ENCODE measurements at regions not wholly inside any gene's neighbourhood (a gene's known extent, or its start where the extent isn't known, plus 50 kb on each side); places are given as distances from the start of the nearest gene placed in this dataset.

DNA sequence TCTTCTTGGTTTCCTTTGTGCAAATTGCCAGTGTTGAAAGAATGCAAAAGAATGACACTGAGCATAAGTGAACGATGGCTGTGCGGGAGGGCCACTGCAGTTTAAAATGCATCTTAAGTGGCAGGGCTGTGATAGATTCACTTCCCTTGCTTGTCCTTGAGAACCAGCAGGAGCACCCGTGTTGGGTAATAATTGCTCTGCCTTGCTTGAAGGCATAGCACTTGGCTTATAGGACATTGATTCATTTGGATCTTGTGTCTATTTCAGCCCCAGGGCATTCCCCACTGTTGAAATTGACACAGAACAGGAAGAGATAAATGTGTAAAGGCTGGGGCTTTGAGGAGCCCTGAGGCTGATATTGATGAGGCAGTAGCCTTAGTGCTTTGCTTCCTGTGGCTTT lies 1003.7 kb upstream of the GYPC start:
- H3K4me2 ChIP-seq (ENCODE audit: low read depth, low read length) = no peak overlapping the region
- H3K9me1 ChIP-seq (ENCODE audit: insufficient read depth, low read length) = no peaks in the 10 kb centered on the region
- H3K23ac ChIP-seq (ENCODE audit: low read depth, low read length) = no peak overlapping the region
- H2AK5ac ChIP-seq (ENCODE audit: low read depth, low read length) = no peak overlapping the region
- ChIA-PET CTCF (no interaction called here), POLR2A (ENCODE audit: unreplicated experiment) (no interaction called here)
- peaks cover 7% of the 10 kb centered on the region for H3K9me3 ChIP-seq (ENCODE audit: control insufficient read depth, insufficient read depth, low read length)
- H4K91ac ChIP-seq (ENCODE audit: insufficient read depth, low read depth, low read length) = no peak overlapping the region
- H3K27ac ChIP-seq (ENCODE audit: insufficient read depth, low read length) = no peak overlapping the region
- no peak overlapping the region for H3K4ac ChIP-seq (ENCODE audit: low read depth, low read length)
- H3K27me3 ChIP-seq (ENCODE audit: control insufficient read depth, insufficient read depth, low read length) = no peaks in the 10 kb centered on the region
- dilution Hi-C loops (cut with HindIII; ENCODE audit: low sequenced_read_pairs, unreplicated experiment) (no loop called here), in situ Hi-C loops (cut with MboI; ENCODE audit: low sequenced_read_pairs) (no loop called here), intact Hi-C loops (cut with micrococcal nuclease) (no loop called here)
- no peaks in the 10 kb centered on the region for H3K36me3 ChIP-seq (ENCODE audit: control insufficient read depth, insufficient read depth, low read length)
- H2AK9ac ChIP-seq (replicated peaks; ENCODE audit: low read depth, low read length, poor library complexity) = no peak overlapping the region
- no peak overlapping the region for H2AFZ ChIP-seq (replicated peaks; ENCODE audit: low read length, poor library complexity)
- no peak overlapping the region for H3K18ac ChIP-seq (ENCODE audit: low read depth, low read length)
- H3K4me3 ChIP-seq (ENCODE audit: insufficient read depth, low read depth, low read length) = no peak overlapping the region
- TF ChIP-seq CHD1 (IDR thresholded peaks at IDR 0.05; ENCODE audit: low read depth, low read length) (no peak), NFE2L2 (IDR thresholded peaks at IDR 0.05; ENCODE audit: low read depth, low read length) (no peak), MAZ (IDR thresholded peaks at IDR 0.05; ENCODE audit: borderline replicate concordance, low read depth, low read length) (no peak), CEBPB (IDR thresholded peaks at IDR 0.05; ENCODE audit: low read depth, low read length) (no peak), SMC3 (IDR thresholded peaks at IDR 0.05; ENCODE audit: low read depth, low read length) (no peak), POLR2A (IDR thresholded peaks at IDR 0.05; ENCODE audit: low read depth, low read length) (no peak), FOS (IDR thresholded peaks at IDR 0.05; ENCODE audit: low read depth, low read length) (no peak), RCOR1 (IDR thresholded peaks at IDR 0.05; ENCODE audit: insufficient replicate concordance, low read length) (no peak), RAD21 (IDR thresholded peaks at IDR 0.05; ENCODE audit: low read length) (no peak), MAFK (IDR thresholded peaks at IDR 0.05; ENCODE audit: low read depth, low read length) (no peak), BHLHE40 (IDR thresholded peaks at IDR 0.05; ENCODE audit: low read depth, low read length) (no peak), RFX5 (IDR thresholded peaks at IDR 0.05; ENCODE audit: low read depth, low read length) (no peak)
- TF ChIP-seq, protein P1, sequence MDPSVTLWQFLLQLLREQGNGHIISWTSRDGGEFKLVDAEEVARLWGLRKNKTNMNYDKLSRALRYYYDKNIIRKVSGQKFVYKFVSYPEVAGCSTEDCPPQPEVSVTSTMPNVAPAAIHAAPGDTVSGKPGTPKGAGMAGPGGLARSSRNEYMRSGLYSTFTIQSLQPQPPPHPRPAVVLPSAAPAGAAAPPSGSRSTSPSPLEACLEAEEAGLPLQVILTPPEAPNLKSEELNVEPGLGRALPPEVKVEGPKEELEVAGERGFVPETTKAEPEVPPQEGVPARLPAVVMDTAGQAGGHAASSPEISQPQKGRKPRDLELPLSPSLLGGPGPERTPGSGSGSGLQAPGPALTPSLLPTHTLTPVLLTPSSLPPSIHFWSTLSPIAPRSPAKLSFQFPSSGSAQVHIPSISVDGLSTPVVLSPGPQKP (IDR thresholded peaks at IDR 0.05; ENCODE audit: borderline replicate concordance, low read depth, low read length) = no peak
- TF ChIP-seq, protein P2, sequence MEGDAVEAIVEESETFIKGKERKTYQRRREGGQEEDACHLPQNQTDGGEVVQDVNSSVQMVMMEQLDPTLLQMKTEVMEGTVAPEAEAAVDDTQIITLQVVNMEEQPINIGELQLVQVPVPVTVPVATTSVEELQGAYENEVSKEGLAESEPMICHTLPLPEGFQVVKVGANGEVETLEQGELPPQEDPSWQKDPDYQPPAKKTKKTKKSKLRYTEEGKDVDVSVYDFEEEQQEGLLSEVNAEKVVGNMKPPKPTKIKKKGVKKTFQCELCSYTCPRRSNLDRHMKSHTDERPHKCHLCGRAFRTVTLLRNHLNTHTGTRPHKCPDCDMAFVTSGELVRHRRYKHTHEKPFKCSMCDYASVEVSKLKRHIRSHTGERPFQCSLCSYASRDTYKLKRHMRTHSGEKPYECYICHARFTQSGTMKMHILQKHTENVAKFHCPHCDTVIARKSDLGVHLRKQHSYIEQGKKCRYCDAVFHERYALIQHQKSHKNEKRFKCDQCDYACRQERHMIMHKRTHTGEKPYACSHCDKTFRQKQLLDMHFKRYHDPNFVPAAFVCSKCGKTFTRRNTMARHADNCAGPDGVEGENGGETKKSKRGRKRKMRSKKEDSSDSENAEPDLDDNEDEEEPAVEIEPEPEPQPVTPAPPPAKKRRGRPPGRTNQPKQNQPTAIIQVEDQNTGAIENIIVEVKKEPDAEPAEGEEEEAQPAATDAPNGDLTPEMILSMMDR (conservative IDR thresholded peaks at IDR 0.05; ENCODE audit: low read depth, low read length) = no peak
- no peak overlapping the region for H2BK5ac ChIP-seq (ENCODE audit: low read depth, low read length, poor library complexity, severe bottlenecking)
- no peaks in the 10 kb centered on the region for H3K4me1 ChIP-seq (ENCODE audit: control insufficient read depth, insufficient read depth, low read length)
- no peak overlapping the region for H3K9ac ChIP-seq (ENCODE audit: low read depth, low read length)
- no peaks in the 10 kb centered on the region for H3K79me1 ChIP-seq (ENCODE audit: low read depth in 1 of 2, low read length in 2 of 2)
- WGBS, 2 experiments (ENCODE audit: extremely low coverage in 2 of 2, insufficient read length in 1 of 2) = 93% methylated on average over 2 of the region's 3 CpGs; no CpG with 5 or more reads in 1 of the 2 experiments
- H2BK120ac ChIP-seq (ENCODE audit: low read depth, low read length) = no peak overlapping the region
- no peaks in the 10 kb centered on the region for H4K20me1 ChIP-seq (ENCODE audit: insufficient read depth, low read length)
- no peak overlapping the region for H2BK15ac ChIP-seq (ENCODE audit: low read depth, low read length)
- H3K14ac ChIP-seq (replicated peaks; ENCODE audit: low read depth, low read length) = no peak overlapping the region
- no peak overlapping the region for H3K56ac ChIP-seq (ENCODE audit: extremely low read depth, insufficient read depth, low read length)
- no peak overlapping the region for H2BK20ac ChIP-seq (ENCODE audit: low read depth, low read length)
- DNase-seq (no peak), ATAC-seq (ENCODE audit: low read depth) (no peak)
- BruUV-seq (replicated peaks) = no TSS peak
- no peak overlapping the region for H4K5ac ChIP-seq (ENCODE audit: low read depth, low read length)
- no peak overlapping the region for H4K8ac ChIP-seq (ENCODE audit: low read depth in 2 of 2, low read length in 2 of 2)

All from IMR-90 (cell line).